Stimulated activated CD4-positive, alpha-beta T cell treated with anti-CD3 and anti-CD28 coated beads, Interleukin-12 subunit alpha, Interleukin-12 subunit beta, amount 100 ng/mL, for 24 hours (primary cell): ENCODE measurements at regions not wholly inside any gene's neighbourhood (a gene's known extent, or its start where the extent isn't known, plus 50 kb on each side); places are given as distances from the start of the nearest gene placed in this dataset.
"Not testable (repeated sequence)": the region's sequence is repeated elsewhere in the genome, so short reads cannot be mapped to it uniquely, and the experiment has no call there.

Experiments used
- DNase-seq, 2 experiments: peaks; one replicate each; pipeline ENCODE4 v3.0.0-alpha.2; 2020; ENCODE audit warnings: low read depth in 2 of 2

- no peak for DNase-seq
Measured at GRCh38 chr22:27311698-27312550, 489.6 kb downstream of the MN1 start.

- DNase-seq = no peak
Measured at GRCh38 chr22:27312565-27312964, 489.0 kb downstream of the MN1 start.

- no peak for DNase-seq
Measured at GRCh38 chr22:27312966-27313855, 488.3 kb downstream of the MN1 start.

GRCh38 chr22:27314276-27314807 lies 487.2 kb downstream of the MN1 start:
- DNase-seq = no peak

- DNase-seq = no peak
Measured at GRCh38 chr22:27315833-27316232, 485.7 kb downstream of the MN1 start.

- DNase-seq = no peak
Measured at GRCh38 chr22:27317096-27317495, 484.5 kb downstream of the MN1 start.

- DNase-seq = no peak
Measured at GRCh38 chr22:27317971-27318428, 483.6 kb downstream of the MN1 start.

GRCh38 chr22:27318516-27318915 lies 483.0 kb downstream of the MN1 start:
- DNase-seq = no peak

GRCh38 chr22:27323661-27324060 lies 477.9 kb downstream of the MN1 start:
- no peak for DNase-seq

- DNase-seq = not testable (repeated sequence)
Measured at GRCh38 chr22:27324908-27325307, 476.6 kb downstream of the MN1 start.

GRCh38 chr22:27327497-27327896 lies 474.1 kb downstream of the MN1 start:
- no peak for DNase-seq

GRCh38 chr22:27327981-27328721 lies 473.4 kb downstream of the MN1 start:
- DNase-seq = no peak

- no peak for DNase-seq
Measured at GRCh38 chr22:27329131-27329850, 472.3 kb downstream of the MN1 start.

- no peak for DNase-seq
Measured at GRCh38 chr22:27329966-27330645, 471.4 kb downstream of the MN1 start.

GRCh38 chr22:27331526-27332281 lies 469.9 kb downstream of the MN1 start:
- no peak for DNase-seq

- DNase-seq = no peak
Measured at GRCh38 chr22:27335102-27335660, 466.4 kb downstream of the MN1 start.

- DNase-seq = no peak
Measured at GRCh38 chr22:27336151-27337090, 465.1 kb downstream of the MN1 start.

- no peak for DNase-seq
Measured at GRCh38 chr22:27337676-27338075, 463.9 kb downstream of the MN1 start.
